GM12864 (cell line): ENCODE measurements at regions not wholly inside any gene's neighbourhood (a gene's known extent, or its start where the extent isn't known, plus 50 kb on each side); places are given as distances from the start of the nearest gene placed in this dataset.
"Not testable (repeated sequence)": the region's sequence is repeated elsewhere in the genome, so short reads cannot be mapped to it uniquely, and the experiment has no call there.

ENCODE experiments used
- DNase-seq: peaks from one replicate; pipeline ENCODE4 v3.0.0-alpha.2; 2011; ENCODE audit warnings: low read depth
- H3K4me3 ChIP-seq: 2 replicates; pipeline ENCODE4 v1.5.1; 2011; ENCODE audit warnings: mild to moderate bottlenecking, low read depth, low read length, control low read depth
- CTCF ChIP-seq: IDR thresholded peaks from 2 replicates; pipeline ENCODE4 v1.5.1; 2011; ENCODE audit warnings: low read depth, mild to moderate bottlenecking, moderate library complexity, low read length, control low read depth, inconsistent platforms; ENCODE audit errors: missing control alignments

GRCh38 chr13:80921541-80921940, 580.6 kb upstream of the SPRY2 start:
- TF ChIP-seq CTCF = no peak
- H3K4me3 ChIP-seq = no peak overlapping the region
- no peak for DNase-seq

- no peak for DNase-seq
- no peak for TF ChIP-seq CTCF
- no peak overlapping the region for H3K4me3 ChIP-seq
Observed at GRCh38 chr13:80906860-80907259, 565.9 kb upstream of the SPRY2 start.

DNA sequence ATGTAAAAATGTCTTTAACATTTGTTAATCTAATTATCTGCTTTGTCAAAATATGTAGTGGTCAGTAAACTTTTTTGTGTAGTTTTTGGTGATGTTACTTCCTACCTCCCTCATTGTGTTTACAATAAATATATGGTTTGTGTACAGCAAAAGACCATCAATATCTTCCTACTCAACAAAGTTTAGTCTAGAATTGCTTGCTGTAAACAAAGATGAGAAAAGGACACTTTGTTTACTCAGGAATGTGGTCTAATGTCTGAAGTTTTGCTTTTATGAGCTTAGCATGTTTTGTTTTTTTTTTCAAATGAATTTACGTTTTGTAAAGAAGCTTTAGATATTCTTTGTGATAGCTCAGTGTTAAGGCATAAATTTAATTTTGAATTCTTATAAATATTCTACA, 563.5 kb upstream of the SPRY2 start:
- DNase-seq = no peak
- no peak for TF ChIP-seq CTCF
- no peak overlapping the region for H3K4me3 ChIP-seq

GRCh38 chr13:80903911-80904310, 563.0 kb upstream of the SPRY2 start:
- DNase-seq = no peak
- H3K4me3 ChIP-seq = no peak overlapping the region
- TF ChIP-seq CTCF = no peak

- H3K4me3 ChIP-seq = no peak overlapping the region
- no peak for TF ChIP-seq CTCF
- no peak for DNase-seq
Observed at GRCh38 chr13:80901530-80901929, 560.6 kb upstream of the SPRY2 start.

- no peak for TF ChIP-seq CTCF
- DNase-seq = no peak
- no peak overlapping the region for H3K4me3 ChIP-seq
Observed at GRCh38 chr13:80901111-80901510, 560.2 kb upstream of the SPRY2 start.

- no peak for DNase-seq
- no peak for TF ChIP-seq CTCF
- no peak overlapping the region for H3K4me3 ChIP-seq
Observed at GRCh38 chr13:80900561-80900960, 559.6 kb upstream of the SPRY2 start.

- DNase-seq, H3K4me3 ChIP-seq: not testable (repeated sequence)
Observed at GRCh38 chr13:80897641-80898040, 556.7 kb upstream of the SPRY2 start.
